ENCODE measurements at regions not wholly inside any gene's neighbourhood (a gene's known extent, or its start where the extent isn't known, plus 50 kb on each side); places are given as distances from the start of the nearest gene placed in this dataset.

DNA sequence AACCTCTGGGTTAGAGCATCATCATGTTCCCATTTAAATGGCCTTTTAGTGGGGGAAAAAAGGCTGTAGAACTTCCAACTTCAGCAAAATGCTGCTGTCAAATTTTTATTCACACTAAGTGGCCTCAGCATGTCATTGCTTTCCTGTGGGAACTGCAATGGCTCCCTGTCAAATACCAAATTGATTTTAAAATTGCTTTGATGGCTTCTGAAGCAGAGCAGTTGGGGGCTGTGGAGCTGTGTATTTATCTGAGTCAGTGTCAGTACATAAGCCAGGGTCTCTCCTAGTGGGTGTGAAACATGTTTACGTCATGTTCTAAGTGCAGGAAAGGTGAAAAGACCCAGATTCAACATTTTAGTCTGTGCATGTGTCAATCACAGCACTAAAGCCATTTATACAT is 171.3 kb downstream of the CDH19 start:
- H3K4me1 ChIP-seq (ENCODE audit: control insufficient read depth, insufficient read depth, low read length): no peaks in the 10 kb centered on the region
- no peak overlapping the region for H3K9ac ChIP-seq (ENCODE audit: control insufficient read depth, insufficient read depth, low read length)
- RAD21 ChIA-PET (ENCODE audit: unreplicated experiment): no interaction called here
- no peaks in the 10 kb centered on the region for H4K20me1 ChIP-seq (ENCODE audit: control insufficient read depth, insufficient read depth)
- H3K9me3 ChIP-seq (replicated peaks; ENCODE audit: control insufficient read depth, insufficient read depth, low read length): no peaks in the 10 kb centered on the region
- CTCF ChIA-PET: no interaction called here
- WGBS (ENCODE audit: insufficient coverage, insufficient replicate concordance, low lambda C conversion rate, missing lambda C conversion rate): 0% methylated on average over 1 of the region's 1 CpG
- no peak overlapping the region for H2AFZ ChIP-seq (ENCODE audit: control insufficient read depth, low read depth, low read length)
- no peak overlapping the region for H3K4me2 ChIP-seq (ENCODE audit: control insufficient read depth, insufficient read depth)
- no peak overlapping the region for H3K4me3 ChIP-seq
- no peaks in the 10 kb centered on the region for H3K27me3 ChIP-seq (replicated peaks in 1 of 2; ENCODE audit: control insufficient read depth in 2 of 2, insufficient read depth in 2 of 2, low read length in 1 of 2)
- POLR2A ChIA-PET: no interaction called here
- FAIRE-seq: no peak
- in situ Hi-C loops (cut with MboI): no loop called here
- no peak for DNase-seq (ENCODE audit: low read depth, low spot score)
- H3K27ac ChIP-seq (ENCODE audit: control insufficient read depth, insufficient read depth): no peak overlapping the region
- SMC1A ChIA-PET (ENCODE audit: uncharacterized antibody, unreplicated experiment): no interaction called here
- intact Hi-C loops (cut with micrococcal nuclease; ENCODE audit: unreplicated experiment): no loop called here
- no TSS peak for BruUV-seq (replicated peaks)
- no peaks in the 10 kb centered on the region for H3K36me3 ChIP-seq (ENCODE audit: control insufficient read depth in 2 of 2, insufficient read depth in 2 of 2, low read length in 1 of 2)
- H3K79me2 ChIP-seq (ENCODE audit: control insufficient read depth, insufficient read depth, low read length): no peaks in the 10 kb centered on the region
- no peak for ATAC-seq
- TF ChIP-seq ZNF207 (IDR thresholded peaks at IDR 0.05; ENCODE audit: borderline replicate concordance) (no peak), ZBTB4 (CRISPR knock-in tag; IDR thresholded peaks at IDR 0.05) (no peak), ETV6 (conservative IDR thresholded peaks at IDR 0.05 in 1 of 2, IDR thresholded peaks at IDR 0.05 in 1 of 2; ENCODE audit: borderline replicate concordance in 1 of 2, low read depth in 1 of 2) (no peak), NR2F1 (conservative IDR thresholded peaks at IDR 0.05) (no peak), KLF5 (IDR thresholded peaks at IDR 0.05; ENCODE audit: partially characterized antibody) (no peak), SP1 (IDR thresholded peaks at IDR 0.05; ENCODE audit: low read depth, low read length) (no peak), SMAD1 (IDR thresholded peaks at IDR 0.05; ENCODE audit: low read depth, partially characterized antibody) (no peak), HDGF (IDR thresholded peaks at IDR 0.05) (no peak), ZNF592 (IDR thresholded peaks at IDR 0.05) (no peak), PAX5 (IDR thresholded peaks at IDR 0.05; ENCODE audit: borderline replicate concordance, low read depth, low read length) (no peak), MXI1 (IDR thresholded peaks at IDR 0.05; ENCODE audit: low read depth, low read length) (no peak), ZBED1 (IDR thresholded peaks at IDR 0.05; ENCODE audit: borderline replicate concordance) (no peak), HDAC2 (IDR thresholded peaks at IDR 0.05) (no peak), FOXK2 (IDR thresholded peaks at IDR 0.05) (no peak), NR2C2 (IDR thresholded peaks at IDR 0.05; ENCODE audit: borderline replicate concordance, control insufficient read depth, insufficient read length, low read depth) (no peak)
- TF ChIP-seq, protein P1, sequence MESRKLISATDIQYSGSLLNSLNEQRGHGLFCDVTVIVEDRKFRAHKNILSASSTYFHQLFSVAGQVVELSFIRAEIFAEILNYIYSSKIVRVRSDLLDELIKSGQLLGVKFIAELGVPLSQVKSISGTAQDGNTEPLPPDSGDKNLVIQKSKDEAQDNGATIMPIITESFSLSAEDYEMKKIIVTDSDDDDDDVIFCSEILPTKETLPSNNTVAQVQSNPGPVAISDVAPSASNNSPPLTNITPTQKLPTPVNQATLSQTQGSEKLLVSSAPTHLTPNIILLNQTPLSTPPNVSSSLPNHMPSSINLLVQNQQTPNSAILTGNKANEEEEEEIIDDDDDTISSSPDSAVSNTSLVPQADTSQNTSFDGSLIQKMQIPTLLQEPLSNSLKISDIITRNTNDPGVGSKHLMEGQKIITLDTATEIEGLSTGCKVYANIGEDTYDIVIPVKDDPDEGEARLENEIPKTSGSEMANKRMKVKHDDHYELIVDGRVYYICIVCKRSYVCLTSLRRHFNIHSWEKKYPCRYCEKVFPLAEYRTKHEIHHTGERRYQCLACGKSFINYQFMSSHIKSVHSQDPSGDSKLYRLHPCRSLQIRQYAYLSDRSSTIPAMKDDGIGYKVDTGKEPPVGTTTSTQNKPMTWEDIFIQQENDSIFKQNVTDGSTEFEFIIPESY (IDR thresholded peaks at IDR 0.05): no peak
